ENCODE measurements at regions not wholly inside any gene's neighbourhood (a gene's known extent, or its start where the extent isn't known, plus 50 kb on each side); places are given as distances from the start of the nearest gene placed in this dataset.

DNA sequence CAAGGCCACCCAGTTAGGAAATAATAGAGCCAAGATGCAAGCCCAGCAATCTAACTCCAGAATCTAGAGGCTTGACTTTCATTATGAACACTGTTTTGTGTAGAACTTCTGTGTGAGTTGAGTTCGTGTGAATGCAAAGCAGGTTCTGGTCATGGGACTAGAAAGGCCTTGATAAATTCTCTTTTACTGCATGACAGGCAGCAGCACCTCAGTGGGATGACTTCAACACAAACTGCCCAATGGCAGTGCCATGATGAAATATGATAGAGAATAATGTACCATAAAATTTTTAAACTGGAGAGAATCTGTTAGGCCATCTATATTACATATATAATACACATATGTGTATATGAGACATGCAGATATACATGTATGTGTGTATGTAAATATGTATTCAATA lies 214.5 kb downstream of the KLF5 start:
- Histone ChIP-seq H3K27ac (no peak overlapping the region), H3K9me3 (no peaks in the 10 kb centered on the region), H3K4me1 (no peaks in the 10 kb centered on the region), H3K27me3 (ENCODE audit: insufficient read depth in 3 of 3, low read length in 2 of 3) (no peaks in the 10 kb centered on the region), H3K4me3 (no peak overlapping the region), H3K36me3 (ENCODE audit: insufficient read depth in 1 of 2, low read depth in 1 of 2) (no peaks in the 10 kb centered on the region)
- intact Hi-C loops (cut with DNase I), result no loop called here
- WGBS, 3 donors, result 71 to 83% (median 76%) methylated on average over 1 of the region's 1 CpG
- TF ChIP-seq CTCF (IDR thresholded peaks at IDR 0.05), result no peak
- DNase-seq, result no peak
- peak in 2 of 4 donors; percentile 34 to 39 for ATAC-seq

DNA sequence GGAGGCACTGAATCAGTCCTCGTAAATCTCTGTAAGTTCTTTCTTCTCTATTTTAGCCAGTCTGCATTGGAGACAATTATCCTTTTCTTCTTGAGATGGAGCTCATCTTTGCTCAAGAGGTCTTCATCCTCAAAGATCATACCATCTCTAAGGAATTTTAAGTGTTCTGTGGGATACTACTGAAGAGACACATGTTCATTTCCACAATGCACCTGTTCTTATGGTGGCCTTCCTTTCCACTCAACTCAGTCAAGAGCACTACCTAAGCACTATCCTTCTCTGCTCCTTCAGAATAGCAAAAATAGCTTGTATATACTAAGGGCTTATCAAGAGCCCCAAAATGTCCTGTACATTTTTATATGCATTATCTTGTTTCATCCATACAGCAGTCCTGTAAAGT lies 214.0 kb downstream of the KLF5 start:
- no peak for ATAC-seq
- H3K27me3 ChIP-seq (ENCODE audit: insufficient read depth in 3 of 3, low read length in 2 of 3), result no peaks in the 10 kb centered on the region
- no peak overlapping the region for H3K4me3 ChIP-seq
- TF ChIP-seq CTCF (IDR thresholded peaks at IDR 0.05), result no peak
- H3K9me3 ChIP-seq, result no peaks in the 10 kb centered on the region
- intact Hi-C loops (cut with DNase I), result no loop called here
- no peak for DNase-seq
- H3K36me3 ChIP-seq (ENCODE audit: insufficient read depth in 1 of 2, low read depth in 1 of 2), result no peaks in the 10 kb centered on the region
- no peak overlapping the region for H3K27ac ChIP-seq
- H3K4me1 ChIP-seq, result no peaks in the 10 kb centered on the region
- 88 to 100% (median 98%) methylated on average over 1 of the region's 1 CpG for WGBS, 3 donors

DNA sequence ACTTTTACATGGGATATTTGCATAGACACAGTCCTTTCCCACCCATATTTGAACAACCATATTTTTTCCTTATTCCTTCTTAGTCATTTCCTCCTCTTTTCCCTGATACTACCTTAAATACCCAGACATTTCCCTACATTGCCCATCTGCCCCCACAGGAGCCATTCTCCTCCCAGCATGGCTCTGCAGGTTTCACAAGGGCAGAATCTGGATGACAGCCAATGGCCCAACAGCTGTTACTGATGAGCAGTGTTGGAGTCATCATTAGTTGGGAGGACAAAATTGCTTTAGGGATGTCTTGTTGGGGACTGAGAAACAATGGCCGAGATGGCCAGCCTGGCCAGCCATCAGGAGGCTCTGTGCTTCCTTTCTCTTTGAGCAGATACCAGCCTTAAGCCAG lies 209.5 kb downstream of the KLF5 start:
- Histone ChIP-seq H3K27ac (no peak overlapping the region), H3K9me3 (no peaks in the 10 kb centered on the region), H3K4me3 (no peak overlapping the region), H3K27me3 (ENCODE audit: insufficient read depth in 3 of 3, low read length in 2 of 3) (no peaks in the 10 kb centered on the region), H3K4me1 (no peaks in the 10 kb centered on the region), H3K36me3 (ENCODE audit: insufficient read depth in 1 of 2, low read depth in 1 of 2) (no peaks in the 10 kb centered on the region)
- ATAC-seq, result peak; percentile 28 to 91 (median 64)
- intact Hi-C loops (cut with DNase I), result no loop called here
- DNase-seq, result peak; percentile 15 to 63
- WGBS, 3 donors, result 32 to 65% (median 33%) methylated on average over 1 of the region's 1 CpG
- no peak for TF ChIP-seq CTCF (IDR thresholded peaks at IDR 0.05)

DNA sequence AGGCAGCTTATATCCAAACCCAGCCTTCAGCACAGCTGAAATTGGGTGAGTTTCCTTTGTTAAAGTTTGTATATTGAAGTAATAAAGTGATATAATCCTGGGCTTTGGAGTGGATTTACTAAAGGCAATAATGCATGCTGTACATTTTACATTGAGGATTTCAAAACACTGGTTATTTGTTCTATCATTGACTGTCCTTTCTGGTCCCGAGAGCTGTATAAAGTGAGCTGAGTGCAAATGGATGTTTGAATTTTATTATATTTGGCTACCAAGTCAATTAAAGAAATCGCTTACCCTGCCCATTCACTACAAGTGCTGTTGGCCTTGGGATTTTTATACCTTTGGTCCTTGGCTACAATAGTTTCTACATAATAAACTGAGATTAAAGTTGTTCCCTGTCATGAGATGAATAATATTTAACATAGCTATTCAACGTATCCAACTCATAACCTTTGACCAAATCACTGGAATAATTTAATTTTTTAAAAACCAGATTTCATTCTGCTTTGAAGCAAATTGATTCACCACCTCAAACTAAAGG lies 207.9 kb downstream of the KLF5 start:
- Histone ChIP-seq H3K4me3 (no peak overlapping the region), H3K27me3 (ENCODE audit: insufficient read depth in 3 of 3, low read length in 2 of 3) (no peaks in the 10 kb centered on the region), H3K36me3 (ENCODE audit: insufficient read depth in 1 of 2, low read depth in 1 of 2) (no peaks in the 10 kb centered on the region), H3K27ac (no peak overlapping the region), H3K4me1 (no peaks in the 10 kb centered on the region), H3K9me3 (no peaks in the 10 kb centered on the region)
- ATAC-seq (no peak), DNase-seq (no peak)
- intact Hi-C loops (cut with DNase I), result no loop called here
- no peak for TF ChIP-seq CTCF (IDR thresholded peaks at IDR 0.05)
- WGBS, 3 donors, result 82 to 87% (median 84%) methylated on average over 3 of the region's 3 CpGs
